PC-9 (cell line): ENCODE measurements at regions not wholly inside any gene's neighbourhood (a gene's known extent, or its start where the extent isn't known, plus 50 kb on each side); places are given as distances from the start of the nearest gene placed in this dataset.
A peak's percentile ranks its signal among the peaks of the same experiment; 100 is the strongest.

ENCODE experiments used
- BruUV-seq: library from RNA; stranded (reverse); fragments of 400-500 nt; replicated peaks from 2 replicates; lab custom pipeline; 2021; lab: Mats Ljungman, UMichigan
- CTCF ChIA-PET: fragments of 300-600 bp; sonication (Branson Sonifier 250); formaldehyde crosslinking; loops from one replicate; lab custom pipeline; 2022; ENCODE audit warnings: antibody characterized with exemption; lab: Charles Lee
- POLR2A ChIA-PET: fragments of 300-600 bp; sonication (Branson Sonifier 250); formaldehyde crosslinking; loops from one replicate; lab custom pipeline; 2022; ENCODE audit warnings: antibody characterized with exemption; ENCODE audit not compliant: unreplicated experiment; lab: Charles Lee
- DNase-seq, 2 experiments: peaks; one replicate each; pipeline versions ENCODE4 v3.0.0 to v3.0.0-alpha.2; 2015 to 2022; ENCODE audit warnings: mixed read lengths in 1 of 2
- H2AFZ ChIP-seq: fragments of 200-600 bp; sonication (generic); 2 replicates; pipeline ENCODE4 v1.8.1; 2017; ENCODE audit warnings: antibody characterized with exemption
- H3F3A ChIP-seq: fragments of 200-600 bp; sonication (generic); 2 replicates; pipeline ENCODE4 v1.8.1; 2017; ENCODE audit warnings: antibody characterized with exemption, mild to moderate bottlenecking, low read depth; ENCODE audit not compliant: insufficient read depth
- H3K27ac ChIP-seq: fragments of 200-600 bp; sonication (generic); 2 replicates; pipeline ENCODE4 v1.6.1; 2016; ENCODE audit warnings: mixed run types
- H3K27me3 ChIP-seq: fragments of 200-600 bp; sonication (generic); 2 replicates; pipeline ENCODE4 v1.6.1; 2016; ENCODE audit warnings: low read depth, mixed run types; ENCODE audit not compliant: insufficient read depth
- H3K36me3 ChIP-seq: fragments of 200-600 bp; sonication (generic); 2 replicates; pipeline ENCODE4 v1.6.1; 2016; ENCODE audit warnings: low read depth, mixed run types
- H3K4me1 ChIP-seq: fragments of 200-600 bp; sonication (generic); replicated peaks from 2 replicates; pipeline ENCODE4 v1.6.1; 2016; ENCODE audit warnings: mixed run types; ENCODE audit not compliant: insufficient read depth
- H3K4me2 ChIP-seq: fragments of 200-600 bp; sonication (generic); 2 replicates; pipeline ENCODE4 v1.6.1; 2017; ENCODE audit warnings: mixed run types
- H3K4me3 ChIP-seq: fragments of 200-600 bp; sonication (generic); 2 replicates; pipeline ENCODE4 v1.6.1; 2016; ENCODE audit warnings: mixed run types
- H3K79me2 ChIP-seq: fragments of 200-600 bp; sonication (generic); 2 replicates; pipeline ENCODE4 v1.6.1; 2017; ENCODE audit warnings: low read depth, mixed run types
- H3K9me2 ChIP-seq: fragments of 200-600 bp; sonication (generic); 2 replicates; pipeline ENCODE4 v1.8.1; 2017; ENCODE audit warnings: mild to moderate bottlenecking; ENCODE audit not compliant: insufficient read depth
- H3K9me3 ChIP-seq: fragments of 200-600 bp; sonication (generic); 2 replicates; pipeline ENCODE4 v1.8.1; 2016; ENCODE audit warnings: low read depth; ENCODE audit not compliant: insufficient read depth
- H4K20me1 ChIP-seq: fragments of 200-600 bp; sonication (generic); 2 replicates; pipeline ENCODE4 v1.8.1; 2017; ENCODE audit not compliant: insufficient read depth
- CTCF ChIP-seq: fragments of 200-600 bp; sonication (generic); conservative IDR thresholded peaks from 2 replicates; pipeline ENCODE4 v1.6.1; 2017; ENCODE audit warnings: mixed run types, antibody characterized with exemption, mild to moderate bottlenecking, moderate library complexity
- EZH2 ChIP-seq: fragments of 200-600 bp; sonication (generic); IDR thresholded peaks from 2 replicates; pipeline ENCODE4 v1.8.0; 2017; ENCODE audit warnings: antibody characterized with exemption, low read depth
- intact Hi-C: fragments of 100-400 bp; cut with micrococcal nuclease; formaldehyde crosslinking; loops from one replicate; pipeline ENCODE4 v1.10.0; 2022; ENCODE audit not compliant: unreplicated experiment

- Histone ChIP-seq H3K4me1 (no peaks in the 10 kb centered on the region), H4K20me1 (no peaks in the 10 kb centered on the region), H3K4me3 (no peak overlapping the region), H3K79me2 (no peaks in the 10 kb centered on the region), H3K9me3 (no peaks in the 10 kb centered on the region), H3K27me3 (no peaks in the 10 kb centered on the region), H3K4me2 (no peak overlapping the region), H2AFZ (no peak overlapping the region), H3K27ac (no peak overlapping the region), H3F3A (no peaks in the 10 kb centered on the region), H3K36me3 (no peaks in the 10 kb centered on the region), H3K9me2 (no peaks in the 10 kb centered on the region)
- DNase-seq, result no peak
- TF ChIP-seq CTCF (no peak), EZH2 (no peak)
- CTCF ChIA-PET, result no interaction called here
- intact Hi-C loops, result no loop called here
- POLR2A ChIA-PET, result no interaction called here
- BruUV-seq, result no TSS peak
Measured at GRCh38 chr18:56495884-56496283, 142.5 kb downstream of the TXNL1 start.

- no peaks in the 10 kb centered on the region for H3K9me3 ChIP-seq
- no peaks in the 10 kb centered on the region for H3K4me1 ChIP-seq
- H4K20me1 ChIP-seq, result no peaks in the 10 kb centered on the region
- BruUV-seq, result no TSS peak
- ChIA-PET POLR2A (interaction anchor here (0.6 kb wide), 1 partner anchor 51 kb away, joined by 5 read pairs; no protein-coding TSS in a partner anchor), CTCF (no interaction called here)
- no peaks in the 10 kb centered on the region for H3K79me2 ChIP-seq
- no peak overlapping the region for H3K27ac ChIP-seq
- no peaks in the 10 kb centered on the region for H3K27me3 ChIP-seq
- no peaks in the 10 kb centered on the region for H3K36me3 ChIP-seq
- no peaks in the 10 kb centered on the region for H3F3A ChIP-seq
- no peak overlapping the region for H3K4me2 ChIP-seq
- no peak overlapping the region for H3K4me3 ChIP-seq
- no peaks in the 10 kb centered on the region for H3K9me2 ChIP-seq
- peak overlapping the region; percentile 44; the same call in 1 of the 2 replicates for H2AFZ ChIP-seq
- TF ChIP-seq CTCF (no peak), EZH2 (no peak)
- DNase-seq, result no peak
- intact Hi-C loops, result no loop called here
Measured at GRCh38 chr18:56493531-56493930, 144.9 kb downstream of the TXNL1 start.

- no TSS peak for BruUV-seq
- POLR2A ChIA-PET, result no interaction called here
- intact Hi-C loops, result no loop called here
Measured at GRCh38 chr18:56492136-56492535, 146.3 kb downstream of the TXNL1 start.

More at GRCh38 chr18:56492136-56492535, 146.3 kb downstream of the TXNL1 start:
- Histone ChIP-seq H3K36me3 (no peaks in the 10 kb centered on the region), H3K27me3 (no peaks in the 10 kb centered on the region), H3K27ac (no peak overlapping the region), H3K79me2 (no peaks in the 10 kb centered on the region), H3K4me2 (no peak overlapping the region), H3K4me1 (no peaks in the 10 kb centered on the region), H4K20me1 (no peaks in the 10 kb centered on the region), H3K9me3 (no peaks in the 10 kb centered on the region), H3F3A (no peaks in the 10 kb centered on the region), H3K9me2 (no peaks in the 10 kb centered on the region), H2AFZ (no peak overlapping the region), H3K4me3 (no peak overlapping the region)
- CTCF ChIA-PET, result no interaction called here
- DNase-seq, result no peak
- TF ChIP-seq CTCF (no peak), EZH2 (no peak)
